GM13976 (cell line): ENCODE measurements at regions not wholly inside any gene's neighbourhood (a gene's known extent, or its start where the extent isn't known, plus 50 kb on each side); places are given as distances from the start of the nearest gene placed in this dataset.
A peak's percentile ranks its signal among the peaks of the same experiment; 100 is the strongest.

Experiments
- DNase-seq: peaks from one replicate; pipeline ENCODE4 v3.0.0; 2012; ENCODE audit warnings: low spot score
- CTCF ChIP-seq: IDR thresholded peaks from 2 replicates; pipeline ENCODE4 v1.5.1; 2012; ENCODE audit warnings: borderline replicate concordance, mild to moderate bottlenecking; ENCODE audit not compliant: insufficient read depth; ENCODE audit errors: extremely low read depth, missing control alignments, control extremely low read depth
- in situ Hi-C: fragments of 300-500 bp; cut with MboI; formaldehyde crosslinking; loops from one replicate; pipeline ENCODE4 v1.12.0; 2022; ENCODE audit warnings: low sequenced_read_pairs, mixed read lengths, inconsistent platforms; ENCODE audit not compliant: unreplicated experiment

GRCh38 chr22:48782326-48782725 lies 1045.3 kb downstream of the BRD1 start:
- no peak for TF ChIP-seq CTCF
- in situ Hi-C loops: no loop called here
- peak; percentile 5 for DNase-seq

- TF ChIP-seq CTCF: no peak
- in situ Hi-C loops: no loop called here
- peak; percentile 4 for DNase-seq
Observed at GRCh38 chr22:48781868-48782267, 1045.8 kb downstream of the BRD1 start.

DNA sequence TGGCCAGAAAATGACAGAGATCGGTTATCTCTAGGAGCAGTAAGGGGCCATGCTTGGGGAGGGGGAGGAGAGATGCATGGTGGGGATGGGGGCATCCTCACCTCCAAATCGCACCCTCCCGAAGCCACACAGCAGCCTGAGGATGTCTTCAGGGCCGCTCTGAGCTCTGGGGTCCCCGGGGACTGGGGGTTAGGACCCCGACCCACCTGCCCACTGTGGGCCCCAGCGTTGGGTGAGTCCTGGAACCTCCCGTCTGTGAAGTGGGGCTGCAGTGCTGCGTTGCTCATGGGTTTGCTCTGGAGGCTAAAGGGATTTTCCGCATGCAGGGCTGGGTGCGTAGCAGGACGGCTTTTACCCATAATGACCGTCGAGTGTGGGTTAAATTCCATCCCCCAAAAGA lies 1046.3 kb downstream of the BRD1 start:
- in situ Hi-C loops: no loop called here
- DNase-seq: peak; percentile 9
- TF ChIP-seq CTCF: no peak

- in situ Hi-C loops: no loop called here
- peak; percentile 12 for DNase-seq
- no peak for TF ChIP-seq CTCF
Observed at GRCh38 chr22:48780597-48781277, 1046.9 kb downstream of the BRD1 start.

DNA sequence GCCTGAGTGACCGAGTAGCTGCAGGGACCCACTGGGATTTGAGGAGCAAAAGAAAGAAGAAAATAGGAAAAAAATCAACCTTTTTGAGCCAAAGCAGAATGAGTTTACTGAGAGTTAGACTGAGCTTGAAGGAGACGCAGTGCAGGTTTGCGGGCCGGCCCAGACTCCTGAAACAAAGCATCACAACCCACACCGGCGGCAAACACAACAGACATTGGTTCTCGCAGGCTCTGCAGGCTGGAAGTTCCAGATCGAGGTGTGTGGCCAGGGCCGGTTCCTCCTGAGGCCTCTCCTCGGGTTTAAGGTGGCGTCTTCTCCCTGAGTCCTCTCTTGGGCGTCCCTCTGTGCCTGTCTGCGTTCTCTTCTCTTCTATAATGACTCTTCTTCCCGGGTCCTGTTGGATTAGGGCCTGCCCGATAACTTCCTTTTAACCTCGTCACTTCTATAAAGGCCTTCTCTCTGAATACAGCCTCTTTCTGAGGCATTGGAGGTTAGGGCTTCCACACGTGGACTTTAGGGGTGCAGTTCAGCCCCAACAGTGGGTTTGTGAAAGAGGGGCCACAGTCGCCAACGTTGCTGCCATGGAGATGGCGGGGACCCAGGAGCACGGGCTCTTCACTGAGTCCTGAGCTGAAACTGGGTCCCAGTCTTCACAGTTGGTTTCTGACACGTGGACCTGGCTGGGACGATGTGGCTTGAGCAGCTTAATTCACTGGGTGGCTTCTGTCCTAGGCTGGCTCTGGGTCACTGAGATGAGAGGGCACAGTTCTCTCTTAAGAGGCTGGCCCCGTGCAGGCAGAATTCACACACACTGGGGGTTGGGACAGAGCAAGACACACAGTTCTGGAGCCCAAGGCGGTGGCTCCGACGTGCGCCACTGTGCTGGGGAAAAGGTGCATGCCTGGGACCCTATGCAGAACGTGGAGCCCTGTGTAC lies 1047.7 kb downstream of the BRD1 start:
- in situ Hi-C loops: no loop called here
- peak; percentile 10 for DNase-seq
- TF ChIP-seq CTCF: no peak

DNA sequence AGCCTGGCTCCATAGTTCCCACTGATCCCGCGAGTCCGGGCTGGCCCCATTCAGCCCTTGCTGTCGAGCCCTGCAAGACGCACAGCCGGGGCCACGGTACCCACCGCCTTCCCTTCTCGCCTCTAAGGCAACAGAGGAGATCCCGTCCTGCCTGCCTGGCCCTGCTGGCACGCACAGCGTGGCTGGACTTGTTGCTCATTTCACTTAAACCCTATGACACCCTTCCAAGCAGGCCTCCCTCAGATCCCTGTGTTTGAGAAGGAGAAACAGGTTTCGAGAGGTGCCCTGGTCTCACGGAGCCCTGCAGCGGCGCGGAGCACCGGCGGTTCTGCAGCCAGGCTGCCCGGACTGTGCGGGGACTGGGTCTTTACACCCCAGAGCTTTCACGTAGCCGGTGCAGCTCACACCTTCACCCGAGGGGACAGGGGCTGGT lies 1048.4 kb downstream of the BRD1 start:
- no peak for TF ChIP-seq CTCF
- in situ Hi-C loops: no loop called here
- DNase-seq: peak; percentile 8
